ENCODE measurements at regions not wholly inside any gene's neighbourhood (a gene's known extent, or its start where the extent isn't known, plus 50 kb on each side); places are given as distances from the start of the nearest gene placed in this dataset.

DNA sequence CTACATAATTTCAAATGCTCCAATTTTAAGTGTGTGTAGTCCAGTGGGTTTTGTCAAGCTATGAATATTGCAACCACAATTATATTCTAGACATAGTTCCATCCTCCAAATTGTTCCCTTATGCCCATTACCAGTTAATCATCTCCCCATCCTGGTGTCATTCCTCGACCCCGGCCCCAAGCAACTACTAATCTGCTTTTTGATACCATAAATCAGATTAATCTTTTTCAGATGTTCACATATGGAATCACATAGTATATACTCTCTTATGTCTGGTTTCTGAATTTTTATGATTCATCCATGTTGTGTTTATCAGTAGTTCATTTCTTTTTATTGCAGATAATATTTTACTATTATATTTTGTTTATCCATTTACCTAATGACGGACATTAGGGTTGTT, 148.4 kb upstream of the RORB start:
- no peak for TF ChIP-seq CTCF (IDR thresholded peaks at IDR 0.05; ENCODE audit: low read length, missing control alignments)
- no peak for DNase-seq (ENCODE audit: low read depth)
- H3K4me3 ChIP-seq (replicated peaks; ENCODE audit: low read depth, low read length), result no peak overlapping the region

GRCh38 chr9:74355107-74355506, 142.0 kb upstream of the RORB start:
- H3K4me3 ChIP-seq (replicated peaks; ENCODE audit: low read depth, low read length), result no peak overlapping the region
- no peak for DNase-seq (ENCODE audit: low read depth)
- TF ChIP-seq CTCF (IDR thresholded peaks at IDR 0.05; ENCODE audit: low read length, missing control alignments), result no peak

GRCh38 chr9:74357577-74357976, 139.6 kb upstream of the RORB start:
- DNase-seq (ENCODE audit: low read depth), result no peak
- no peak for TF ChIP-seq CTCF (IDR thresholded peaks at IDR 0.05; ENCODE audit: low read length, missing control alignments)
- no peak overlapping the region for H3K4me3 ChIP-seq (replicated peaks; ENCODE audit: low read depth, low read length)

GRCh38 chr9:74358959-74359358, 138.2 kb upstream of the RORB start:
- DNase-seq (ENCODE audit: low read depth), result no peak
- TF ChIP-seq CTCF (IDR thresholded peaks at IDR 0.05; ENCODE audit: low read length, missing control alignments), result no peak
- no peak overlapping the region for H3K4me3 ChIP-seq (replicated peaks; ENCODE audit: low read depth, low read length)

DNA sequence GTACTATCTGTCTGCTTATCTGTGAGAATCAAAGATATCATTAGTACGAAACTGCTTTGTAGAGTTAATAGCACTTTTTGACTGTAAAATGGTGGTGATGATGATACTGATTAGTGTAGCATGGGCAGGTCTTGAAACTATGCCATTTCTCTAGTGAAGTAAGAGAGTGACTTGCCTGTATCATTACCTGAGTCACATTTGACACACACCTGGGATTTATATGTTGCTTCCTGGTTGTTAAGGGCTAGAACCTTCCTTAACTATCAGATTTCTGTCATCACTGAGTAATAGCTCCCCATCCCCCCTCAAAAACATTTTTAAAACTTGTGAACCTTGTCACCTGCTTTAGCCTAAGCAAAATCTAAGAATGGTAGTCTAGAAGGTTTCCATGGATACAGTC, 135.6 kb upstream of the RORB start:
- no peak overlapping the region for H3K4me3 ChIP-seq (replicated peaks; ENCODE audit: low read depth, low read length)
- TF ChIP-seq CTCF (IDR thresholded peaks at IDR 0.05; ENCODE audit: low read length, missing control alignments), result no peak
- no peak for DNase-seq (ENCODE audit: low read depth)

- no peak for DNase-seq (ENCODE audit: low read depth)
- H3K4me3 ChIP-seq (replicated peaks; ENCODE audit: low read depth, low read length), result no peak overlapping the region
- no peak for TF ChIP-seq CTCF (IDR thresholded peaks at IDR 0.05; ENCODE audit: low read length, missing control alignments)
These were observed 134.7 kb upstream of the RORB start for GRCh38 chr9:74362423-74362822.

DNA sequence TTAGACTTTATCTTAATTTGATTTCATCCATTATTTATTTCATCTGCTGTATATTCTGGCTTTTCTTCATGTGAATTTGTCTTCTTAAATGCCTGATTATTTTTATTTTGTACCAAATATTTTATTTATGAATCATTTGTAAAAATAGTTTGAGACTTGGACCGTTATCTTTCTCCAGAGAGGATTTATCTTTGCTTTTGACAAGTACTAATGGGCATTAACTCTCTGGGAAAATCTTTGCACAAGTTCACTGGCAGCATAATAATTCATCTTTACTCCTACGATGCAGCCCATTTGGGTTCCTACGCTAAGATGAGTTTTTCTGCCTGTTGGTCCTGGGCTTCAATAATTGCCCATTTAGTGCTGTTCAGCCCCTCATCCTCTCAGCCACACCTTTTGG, 131.0 kb upstream of the RORB start:
- peak; percentile 1 for DNase-seq (ENCODE audit: low read depth)
- no peak for TF ChIP-seq CTCF (IDR thresholded peaks at IDR 0.05; ENCODE audit: low read length, missing control alignments)
- no peak overlapping the region for H3K4me3 ChIP-seq (replicated peaks; ENCODE audit: low read depth, low read length)

Data from fibroblast of pulmonary artery (primary cell).